Progenitor cell of endocrine pancreas (in vitro differentiated cells): ENCODE measurements at regions not wholly inside any gene's neighbourhood (a gene's known extent, or its start where the extent isn't known, plus 50 kb on each side); places are given as distances from the start of the nearest gene placed in this dataset.
"Not testable (repeated sequence)": the region's sequence is repeated elsewhere in the genome, so short reads cannot be mapped to it uniquely, and the experiment has no call there.

ENCODE experiments used
- DNase-seq: peaks from one replicate; pipeline ENCODE4 v3.0.0; 2021; ENCODE audit warnings: low spot score; ENCODE audit not compliant: unreplicated experiment
- H3K27ac Mint-ChIP-seq: 2 replicates; pipeline ENCODE4 v1.8.0; 2021; ENCODE audit warnings: mild to moderate bottlenecking, moderate library complexity, mixed read lengths
- H3K27me3 Mint-ChIP-seq: 2 replicates; pipeline ENCODE4 v1.8.0; 2021; ENCODE audit warnings: mixed read lengths
- H3K36me3 Mint-ChIP-seq: 2 replicates; pipeline ENCODE4 v1.8.0; 2022; ENCODE audit warnings: mixed read lengths; ENCODE audit not compliant: insufficient read depth
- H3K4me1 Mint-ChIP-seq: 2 replicates; pipeline ENCODE4 v1.8.0; 2021; ENCODE audit warnings: low read depth, mixed read lengths
- H3K4me3 Mint-ChIP-seq: 2 replicates; pipeline ENCODE4 v1.8.0; 2021; ENCODE audit warnings: low read depth, mild to moderate bottlenecking, moderate library complexity, mixed read lengths
- H3K9me3 Mint-ChIP-seq: 2 replicates; pipeline ENCODE4 v1.8.0; 2021; ENCODE audit warnings: low read depth, mixed read lengths
- CTCF ChIP-seq: fragments of 200-600 bp; sonication (generic); IDR thresholded peaks from one replicate; pipeline ENCODE4 v1.5.0; 2021; ENCODE audit warnings: antibody characterized with exemption, mild to moderate bottlenecking; ENCODE audit not compliant: unreplicated experiment

- H3K9me3 Mint-ChIP-seq, result peaks cover 15% of the 10 kb centered on the region
- no peak overlapping the region for H3K27ac Mint-ChIP-seq
- no peaks in the 10 kb centered on the region for H3K4me1 Mint-ChIP-seq
- DNase-seq, result no peak
- no peaks in the 10 kb centered on the region for H3K36me3 Mint-ChIP-seq
- H3K27me3 Mint-ChIP-seq, result no peaks in the 10 kb centered on the region
- no peak overlapping the region for H3K4me3 Mint-ChIP-seq
- TF ChIP-seq CTCF, result no peak
These were observed 1616.5 kb upstream of the FLRT2 start for GRCh38 chr14:83913476-83913875.

GRCh38 chr14:83918546-83918945, 1611.4 kb upstream of the FLRT2 start:
- no peak for TF ChIP-seq CTCF
- peaks cover 9% of the 10 kb centered on the region for H3K9me3 Mint-ChIP-seq
- H3K4me3 Mint-ChIP-seq, result no peak overlapping the region
- no peak overlapping the region for H3K27ac Mint-ChIP-seq
- no peak for DNase-seq
- no peaks in the 10 kb centered on the region for H3K36me3 Mint-ChIP-seq
- no peaks in the 10 kb centered on the region for H3K27me3 Mint-ChIP-seq
- no peaks in the 10 kb centered on the region for H3K4me1 Mint-ChIP-seq

GRCh38 chr14:83919675-83920074, 1610.3 kb upstream of the FLRT2 start:
- not testable (repeated sequence) for H3K9me3 Mint-ChIP-seq, H3K36me3 Mint-ChIP-seq, DNase-seq, H3K4me1 Mint-ChIP-seq, H3K27me3 Mint-ChIP-seq, H3K4me3 Mint-ChIP-seq, H3K27ac Mint-ChIP-seq

- H3K9me3 Mint-ChIP-seq, result peaks cover 12% of the 10 kb centered on the region
- H3K4me3 Mint-ChIP-seq, result no peak overlapping the region
- no peaks in the 10 kb centered on the region for H3K36me3 Mint-ChIP-seq
- no peak overlapping the region for H3K27ac Mint-ChIP-seq
- DNase-seq, result no peak
- H3K4me1 Mint-ChIP-seq, result no peaks in the 10 kb centered on the region
- H3K27me3 Mint-ChIP-seq, result no peaks in the 10 kb centered on the region
- no peak for TF ChIP-seq CTCF
These were observed 1606.1 kb upstream of the FLRT2 start for GRCh38 chr14:83923842-83924241.

- Mint-ChIP-seq H3K4me1 (no peaks in the 10 kb centered on the region), H3K9me3 (peaks cover 15% of the 10 kb centered on the region), H3K27me3 (no peaks in the 10 kb centered on the region), H3K27ac (no peak overlapping the region), H3K4me3 (no peak overlapping the region), H3K36me3 (no peaks in the 10 kb centered on the region)
- no peak for DNase-seq
- no peak for TF ChIP-seq CTCF
These were observed 1605.7 kb upstream of the FLRT2 start for GRCh38 chr14:83924259-83924658.

GRCh38 chr14:83940253-83940652, 1589.7 kb upstream of the FLRT2 start:
- H3K27ac Mint-ChIP-seq, result no peak overlapping the region
- peaks cover 22% of the 10 kb centered on the region for H3K9me3 Mint-ChIP-seq
- H3K27me3 Mint-ChIP-seq, result no peaks in the 10 kb centered on the region
- no peak for DNase-seq
- no peak overlapping the region for H3K4me3 Mint-ChIP-seq
- H3K4me1 Mint-ChIP-seq, result no peaks in the 10 kb centered on the region
- TF ChIP-seq CTCF, result peak; percentile 25
- peaks cover 5% of the 10 kb centered on the region for H3K36me3 Mint-ChIP-seq
